Fibroblast of skin of abdomen (primary cell): ENCODE measurements at regions not wholly inside any gene's neighbourhood (a gene's known extent, or its start where the extent isn't known, plus 50 kb on each side); places are given as distances from the start of the nearest gene placed in this dataset.

ENCODE experiments used
- DNase-seq: peaks from one replicate; pipeline ENCODE4 v3.0.0-alpha.2; 2013

GRCh38 chr2:76448956-76449355, 738.2 kb upstream of the GCFC2 start:
- no peak for DNase-seq

DNA sequence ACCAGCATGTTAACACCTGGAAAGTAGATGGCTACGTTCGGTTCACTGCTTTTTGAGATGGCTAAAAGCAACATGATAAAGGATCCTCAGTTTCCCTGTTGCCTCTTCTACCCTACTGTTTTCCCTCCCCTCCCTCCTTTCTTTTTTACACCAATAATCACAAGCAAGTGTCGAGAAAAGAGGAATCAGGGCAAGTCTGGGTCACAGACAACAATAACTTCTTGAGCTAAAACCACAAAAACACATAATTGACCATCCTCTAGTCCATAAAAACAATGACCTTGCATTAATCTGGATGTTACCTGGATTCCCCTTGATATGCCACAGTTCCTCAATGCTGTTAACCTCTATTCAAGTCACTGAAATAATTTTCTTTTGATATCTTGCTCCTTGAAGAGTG, 736.6 kb upstream of the GCFC2 start:
- DNase-seq = no peak

DNA sequence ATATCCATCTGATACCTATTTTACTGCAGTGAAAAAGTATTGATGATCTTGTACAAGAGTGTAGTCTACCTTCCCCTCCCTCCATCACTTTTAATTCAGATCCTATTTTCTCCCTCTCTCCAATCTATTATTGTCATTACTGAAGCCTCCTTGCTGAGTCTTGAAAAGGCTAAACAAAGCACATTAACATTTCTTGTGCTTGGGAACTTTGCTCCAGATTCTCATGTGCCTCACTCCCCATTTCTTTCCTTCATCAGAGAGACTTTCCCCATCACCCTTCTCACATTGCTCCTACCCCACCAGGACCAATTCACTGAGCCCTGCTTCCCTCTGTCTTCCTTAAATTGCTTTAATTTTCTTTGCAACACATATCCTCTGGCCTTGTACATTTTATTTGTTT, 736.2 kb upstream of the GCFC2 start:
- DNase-seq = no peak

DNA sequence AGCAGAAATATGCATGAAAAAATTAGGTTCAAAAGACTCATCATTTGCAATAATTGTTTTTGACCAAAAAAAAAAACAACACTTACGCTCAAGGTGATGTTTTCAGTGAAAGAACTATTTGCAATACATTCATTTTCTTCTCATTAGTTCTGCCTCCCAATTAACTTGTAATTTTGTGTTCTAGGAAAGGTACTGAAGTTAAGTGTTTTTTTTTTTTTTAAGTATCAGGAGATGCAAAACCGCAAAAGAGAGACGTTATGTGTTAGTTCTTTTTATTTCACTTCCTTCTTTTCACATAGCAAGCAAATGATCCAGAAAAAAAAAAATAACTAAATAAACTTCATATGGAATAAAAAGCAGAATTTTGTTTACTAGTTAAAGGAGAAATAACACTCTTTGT, 735.2 kb upstream of the GCFC2 start:
- no peak for DNase-seq

DNA sequence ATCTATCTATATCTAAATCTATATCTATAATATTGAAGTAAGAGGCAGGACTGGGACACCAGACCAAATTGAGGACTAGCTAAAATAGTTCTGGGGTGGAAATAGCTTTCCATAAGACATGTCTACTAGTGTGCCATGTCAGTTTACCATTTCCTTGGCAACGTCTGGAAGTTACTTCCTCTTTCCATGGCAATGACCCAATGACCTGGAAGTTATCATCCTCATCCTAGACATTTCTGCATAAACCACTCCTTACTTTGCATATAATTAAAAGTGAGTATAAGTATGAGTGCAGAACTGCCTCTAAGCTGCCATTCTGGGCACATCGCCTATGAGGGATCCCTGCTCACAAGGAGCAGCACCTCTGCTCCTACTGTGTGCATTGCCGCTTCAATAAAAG, 734.0 kb upstream of the GCFC2 start:
- DNase-seq = no peak

DNA sequence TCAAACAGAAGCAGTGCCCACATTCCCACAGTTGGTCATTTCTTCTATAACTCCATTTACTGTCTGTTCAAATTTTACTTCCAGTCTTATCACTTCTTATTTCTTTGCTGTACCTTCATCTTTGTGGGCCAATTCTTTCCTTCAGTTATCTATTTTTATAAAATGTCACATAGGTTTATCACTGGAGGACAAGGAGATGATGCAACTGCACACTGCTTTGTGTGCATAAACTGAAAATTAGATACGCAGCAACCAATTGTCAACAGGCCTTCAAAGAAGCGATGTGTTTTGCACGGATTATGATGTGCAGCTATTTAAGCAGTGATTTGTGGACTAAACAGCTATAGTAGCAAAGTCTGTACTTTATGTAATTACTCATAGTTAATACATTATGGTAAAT, 726.8 kb upstream of the GCFC2 start:
- no peak for DNase-seq

- DNase-seq = no peak
Measured at GRCh38 chr2:76429374-76429773, 718.7 kb upstream of the GCFC2 start.

DNA sequence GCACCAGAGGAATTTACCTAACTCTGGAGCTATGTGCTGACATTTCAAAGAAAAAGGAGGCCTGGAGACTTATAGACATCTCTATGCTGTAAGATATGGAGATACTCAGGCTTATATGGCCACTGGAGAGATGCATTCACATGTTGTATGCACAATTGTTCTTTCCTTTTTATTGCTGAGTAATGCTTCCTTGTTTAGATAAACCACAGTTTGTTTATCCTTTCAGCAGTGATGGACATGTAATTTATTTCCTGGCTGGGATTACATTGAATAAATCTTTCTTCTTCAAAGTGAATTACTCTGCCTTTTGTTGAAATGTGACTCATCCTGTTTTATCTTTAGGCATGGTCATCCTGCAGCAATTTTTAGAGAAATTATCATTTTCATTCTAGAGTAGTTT, 716.7 kb upstream of the GCFC2 start:
- DNase-seq = no peak

DNA sequence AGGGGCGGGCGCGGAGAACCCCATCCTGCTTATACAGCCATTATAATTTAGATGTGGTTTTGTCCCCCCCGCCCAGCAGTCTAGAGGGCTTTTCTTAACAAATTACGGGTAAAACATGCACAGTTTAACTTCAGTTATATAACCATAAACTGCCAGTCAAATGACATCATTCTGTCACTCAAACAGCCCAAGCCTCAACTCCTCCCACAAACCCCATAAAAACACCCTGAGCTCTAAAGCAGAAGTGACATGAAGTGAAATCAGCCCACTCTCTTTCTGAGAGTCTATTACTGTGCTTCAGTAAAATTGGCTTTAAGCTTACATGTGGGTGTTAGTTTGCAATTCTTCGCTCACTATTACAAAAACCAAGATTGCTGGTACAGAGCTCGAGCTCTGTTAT, 705.1 kb upstream of the GCFC2 start:
- no peak for DNase-seq

- DNase-seq = no peak
Measured at GRCh38 chr2:76413436-76413835, 702.7 kb upstream of the GCFC2 start.

DNA sequence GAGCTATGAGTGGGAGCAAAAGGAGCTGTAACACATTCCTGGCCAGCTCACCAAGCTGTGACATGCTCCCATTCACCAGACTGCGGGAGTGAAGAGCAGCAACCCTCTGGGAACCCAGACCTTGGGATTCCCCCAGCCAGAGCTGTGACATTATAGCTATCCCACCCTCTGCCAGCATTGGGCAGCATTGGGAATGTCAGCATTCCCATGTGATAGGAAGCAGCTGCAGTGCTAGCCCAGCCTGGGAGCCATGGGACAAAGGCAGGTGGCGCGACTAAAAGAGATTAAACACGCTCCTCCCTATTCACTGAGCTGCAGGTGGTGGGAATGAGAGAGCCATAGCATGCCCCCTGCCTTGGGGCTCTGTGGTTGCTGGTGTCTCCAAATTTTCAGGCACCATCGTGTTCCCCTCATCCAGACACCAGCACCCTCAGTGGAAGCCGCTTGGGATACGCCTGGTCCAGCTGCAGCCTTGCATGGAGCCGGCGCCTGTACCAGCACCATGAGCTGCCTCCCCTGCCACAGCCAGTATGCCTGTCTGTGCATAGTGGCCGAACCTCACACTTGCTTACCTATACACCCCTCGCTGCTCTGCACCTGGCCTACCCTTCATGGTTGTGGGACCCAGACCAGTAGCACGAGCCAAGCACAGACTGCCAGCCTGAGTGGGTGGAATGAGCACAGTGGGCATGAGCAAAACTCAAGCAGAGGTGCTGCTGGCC, 695.6 kb upstream of the GCFC2 start:
- no peak for DNase-seq

GRCh38 chr2:76393356-76393755, 682.6 kb upstream of the GCFC2 start:
- DNase-seq = no peak

DNA sequence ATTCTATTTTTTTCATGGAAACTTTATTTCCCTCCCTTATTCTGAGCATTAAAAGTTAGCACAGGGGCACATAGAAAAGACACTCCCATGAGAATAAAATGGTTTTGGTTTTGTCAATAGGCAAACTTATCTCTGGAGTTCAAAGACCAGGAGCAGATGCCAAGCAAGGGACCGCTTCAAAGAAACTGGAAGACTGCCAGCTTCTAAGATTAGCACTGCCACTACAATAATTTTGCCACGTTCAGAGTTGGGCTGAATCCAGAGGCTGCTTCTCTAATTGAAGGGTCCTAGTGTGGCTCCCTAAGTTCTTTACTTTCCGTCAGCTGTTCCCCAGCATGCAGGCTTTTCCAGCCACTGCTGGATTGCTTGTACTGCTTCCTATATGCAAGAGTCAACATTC, 681.0 kb upstream of the GCFC2 start:
- no peak for DNase-seq

DNA sequence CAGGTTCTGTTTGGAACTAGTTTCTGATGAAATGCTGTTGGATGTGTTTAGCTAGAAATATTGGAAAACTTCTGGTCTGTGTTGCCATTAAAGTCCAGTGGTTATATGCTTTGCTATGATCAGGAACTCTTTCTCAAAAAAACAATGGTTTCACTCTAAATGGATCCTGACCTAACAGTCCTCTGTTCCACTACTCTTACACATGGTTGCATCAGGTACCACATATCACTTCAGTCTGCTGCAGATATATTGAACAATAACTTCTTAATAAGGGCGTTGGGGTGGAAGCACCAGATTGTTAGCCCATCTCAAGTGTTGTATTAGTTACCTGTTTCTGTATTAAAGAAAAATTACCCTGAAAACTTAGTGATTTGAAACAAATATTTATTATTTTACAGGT, 676.6 kb upstream of the GCFC2 start:
- no peak for DNase-seq

DNA sequence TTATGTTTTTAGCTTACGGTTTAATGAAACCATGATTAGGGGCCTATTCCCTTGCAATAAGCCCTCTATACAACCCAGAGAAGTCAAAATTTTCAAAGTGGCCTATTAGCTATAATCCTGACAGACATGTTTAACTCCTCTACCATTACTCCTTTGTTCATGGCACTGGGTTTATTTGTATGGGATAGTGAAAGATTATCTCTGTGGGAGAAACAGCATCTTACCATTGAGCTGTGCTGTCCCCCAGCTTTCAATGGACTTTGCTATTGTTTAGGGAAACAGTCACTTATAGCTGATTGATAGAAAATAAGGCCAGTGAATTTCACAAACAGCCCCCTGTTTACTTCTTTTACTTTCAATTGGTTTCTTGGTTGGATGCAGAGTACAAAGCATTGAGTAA, 675.2 kb upstream of the GCFC2 start:
- DNase-seq = no peak

GRCh38 chr2:76381624-76382023, 670.9 kb upstream of the GCFC2 start:
- no peak for DNase-seq

DNA sequence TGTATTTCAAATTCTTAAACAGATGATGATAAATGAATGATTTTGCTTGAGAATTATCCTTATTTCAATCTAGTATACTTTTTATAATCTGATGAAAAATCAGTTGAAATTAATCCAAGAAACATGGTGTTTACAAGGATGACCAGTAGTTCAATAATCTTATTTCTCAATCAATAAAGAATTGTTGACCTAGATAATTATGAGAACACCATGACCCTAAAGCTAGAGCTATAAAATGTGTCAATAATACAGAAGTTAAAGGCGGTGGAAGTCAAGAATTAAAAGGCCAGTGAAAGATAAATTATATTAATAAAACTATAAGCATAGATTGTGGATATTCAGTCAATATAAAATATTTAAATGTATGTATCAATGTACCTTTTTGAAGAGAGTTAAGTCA, 667.4 kb upstream of the GCFC2 start:
- no peak for DNase-seq

DNA sequence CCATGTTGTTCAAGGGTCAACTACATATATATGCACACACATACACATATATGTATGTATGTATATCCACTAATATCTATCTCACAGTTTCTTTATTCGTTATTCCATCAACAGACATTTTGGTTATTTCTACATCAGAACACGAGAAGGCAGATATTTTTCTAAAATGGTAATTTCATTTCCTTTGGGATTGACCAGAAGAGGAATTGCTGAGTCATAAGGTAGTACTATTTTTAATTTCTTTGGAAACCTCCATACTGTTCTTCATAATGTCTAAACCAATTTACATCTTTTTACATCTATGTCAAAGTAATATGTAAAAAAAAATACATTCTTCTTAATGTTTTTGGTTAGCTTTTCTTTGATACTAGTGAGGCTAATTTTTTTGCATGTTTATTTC, 630.7 kb upstream of the GCFC2 start:
- DNase-seq = no peak

DNA sequence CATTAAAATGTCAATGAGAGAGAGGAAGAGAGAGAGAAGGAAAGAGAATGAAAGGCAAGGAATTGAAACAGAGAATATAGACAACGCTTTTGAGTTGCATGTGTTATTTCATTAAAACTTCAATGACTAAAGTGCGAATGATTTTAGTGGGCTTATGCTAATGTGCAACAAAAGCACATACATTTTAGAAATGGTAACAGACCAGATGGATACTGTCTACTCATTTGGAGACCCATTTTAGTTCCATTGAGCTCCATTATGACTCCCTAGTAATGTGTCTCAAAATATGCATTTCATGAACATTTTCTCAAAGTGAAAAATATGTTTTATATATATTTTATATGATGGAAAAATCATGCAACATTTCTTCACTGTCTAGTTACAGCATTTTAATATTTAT, 622.2 kb upstream of the GCFC2 start:
- DNase-seq = no peak

GRCh38 chr2:76330865-76331264, 620.1 kb upstream of the GCFC2 start:
- no peak for DNase-seq

DNA sequence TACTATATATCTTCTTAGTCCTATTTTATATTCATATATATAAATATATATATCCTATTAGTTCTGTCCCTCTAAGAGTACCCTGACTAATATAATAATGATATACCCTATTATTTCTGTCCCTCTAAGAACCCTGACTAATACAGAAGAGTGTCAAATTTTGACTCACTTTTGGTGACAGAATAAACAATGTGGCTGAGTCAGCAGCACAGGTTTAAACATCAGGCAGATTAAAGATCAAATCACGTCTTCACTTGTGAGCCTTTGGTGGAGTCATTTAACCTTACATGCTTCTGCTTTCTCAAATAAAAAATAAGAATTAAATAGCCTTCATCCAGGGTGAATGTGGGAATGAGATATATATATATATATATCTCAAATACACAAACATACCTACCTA, 615.9 kb upstream of the GCFC2 start:
- no peak for DNase-seq

DNA sequence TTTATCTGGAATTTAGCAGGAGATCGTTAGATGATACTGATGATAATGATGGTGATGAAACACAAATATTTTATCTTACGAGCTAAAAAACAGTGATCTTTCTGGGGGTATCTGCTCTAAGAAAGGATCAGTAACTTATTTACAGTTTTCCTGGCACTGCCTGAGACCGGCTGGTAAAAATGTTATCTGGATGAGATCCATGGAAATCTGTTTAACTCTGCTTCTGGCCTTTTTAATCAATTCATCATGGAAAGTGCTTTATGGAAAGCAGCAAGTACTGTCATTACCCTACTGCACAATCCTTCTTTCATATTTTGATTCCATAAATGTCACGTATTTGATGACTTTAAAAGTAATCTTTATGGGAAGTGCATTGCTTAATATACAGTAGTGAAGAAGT, 612.7 kb upstream of the GCFC2 start:
- no peak for DNase-seq

DNA sequence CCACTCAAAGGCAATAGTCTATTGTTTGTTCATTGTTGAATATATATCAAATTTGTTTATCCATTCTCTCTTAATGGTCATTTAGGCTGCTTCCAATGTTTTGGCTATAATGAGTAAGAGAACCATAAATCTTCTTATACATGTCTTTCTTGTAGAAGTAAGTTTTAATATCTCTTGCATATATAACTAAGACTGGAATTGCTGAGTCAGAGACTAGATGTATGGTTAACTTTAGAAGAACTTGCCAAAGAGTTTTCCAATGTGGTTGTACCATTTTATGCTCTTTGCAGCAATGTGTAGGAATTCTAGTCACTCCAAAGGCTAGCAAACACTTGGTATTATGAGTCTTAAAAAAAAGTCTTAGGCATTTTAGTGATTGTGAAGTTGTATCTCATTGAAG, 610.0 kb upstream of the GCFC2 start:
- DNase-seq = no peak

GRCh38 chr2:76318848-76319360, 608.2 kb upstream of the GCFC2 start:
- DNase-seq = no peak

GRCh38 chr2:76316691-76317090, 606.0 kb upstream of the GCFC2 start:
- no peak for DNase-seq
